Amygdala (tissue), 56 donors: ENCODE measurements at regions not wholly inside any gene's neighbourhood (a gene's known extent, or its start where the extent isn't known, plus 50 kb on each side); places are given as distances from the start of the nearest gene placed in this dataset.

ENCODE experiments used
- DNase-seq, 56 donors: peaks; one replicate each; lab custom pipeline; 2025; lab: John Stamatoyannopoulos, UW

- DNase-seq, result no peak
Measured at GRCh38 chr6:48835421-48835958, 627.6 kb downstream of the MMUT start.

- no peak for DNase-seq
Measured at GRCh38 chr6:48834706-48835105, 628.3 kb downstream of the MMUT start.

DNA sequence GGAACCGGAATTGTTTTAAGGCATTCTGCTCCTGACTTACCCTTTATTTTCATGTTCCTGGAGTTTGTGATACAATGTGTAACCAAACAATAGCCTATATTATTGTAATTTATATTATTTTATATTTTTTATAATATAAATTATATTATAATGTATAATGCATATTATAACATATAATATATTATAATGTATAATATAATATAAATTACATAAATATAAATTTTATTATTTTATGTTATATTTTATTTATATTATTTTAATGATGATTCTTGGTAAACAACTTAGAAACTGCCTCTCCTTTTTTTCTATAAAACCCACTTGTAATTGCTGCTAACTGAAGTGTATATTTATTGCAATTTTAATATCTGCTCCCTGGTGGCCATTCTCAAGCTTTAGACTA is 629.1 kb downstream of the MMUT start:
- no peak for DNase-seq

DNA sequence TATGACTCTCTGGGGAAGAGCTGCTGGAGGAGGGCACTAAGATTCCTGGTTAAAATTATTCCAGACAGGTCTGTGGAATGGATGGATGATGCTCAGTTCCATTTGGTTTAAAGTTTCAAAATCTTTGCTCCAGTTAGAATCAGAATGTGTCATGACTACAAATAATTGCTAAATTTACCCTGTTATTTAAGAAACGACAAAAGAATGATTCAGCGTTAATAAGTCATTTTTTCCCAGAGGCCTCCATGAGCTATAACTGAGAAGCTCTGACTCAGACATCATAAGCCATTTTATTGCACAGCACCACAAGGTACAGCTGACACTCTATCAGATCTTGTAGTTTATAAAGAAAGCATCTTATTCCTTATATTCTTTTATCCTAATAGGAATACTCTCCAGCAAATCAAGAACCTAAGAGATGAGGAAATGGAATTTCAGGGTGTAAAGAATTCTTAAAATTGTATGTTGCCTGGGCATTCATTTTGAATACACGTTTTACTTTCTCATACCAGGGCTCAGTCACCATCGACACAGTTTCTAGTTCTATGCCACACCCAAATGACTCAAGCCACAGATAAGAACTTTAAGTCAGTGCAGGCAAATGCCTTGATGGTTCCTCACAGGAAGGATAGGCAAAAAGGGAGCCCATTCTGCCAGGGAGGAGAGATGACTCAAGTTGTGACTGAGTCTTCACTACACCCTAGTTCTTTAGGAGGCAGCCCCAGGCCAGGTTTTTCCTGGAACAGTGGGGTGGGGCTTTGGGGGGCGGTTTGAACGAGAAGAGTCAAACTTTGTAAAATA is 636.0 kb downstream of the MMUT start:
- no peak for DNase-seq

DNA sequence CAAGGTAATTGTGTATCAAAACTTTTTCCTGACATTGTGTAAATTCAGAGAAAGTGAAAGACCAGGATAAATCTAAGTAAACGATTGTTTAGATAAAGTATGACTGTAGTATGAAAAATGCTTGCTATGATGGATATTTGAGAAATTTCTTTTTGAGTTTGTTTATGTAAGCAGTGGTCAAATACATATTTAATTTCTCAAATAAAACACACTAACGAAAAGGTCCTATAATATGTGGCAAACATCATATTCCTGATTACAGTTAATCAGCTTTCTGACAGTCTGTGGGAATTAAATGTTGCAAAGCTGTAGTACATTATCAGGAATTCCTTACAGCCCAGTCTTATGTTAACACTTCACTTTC is 636.9 kb downstream of the MMUT start:
- DNase-seq, result no peak

DNA sequence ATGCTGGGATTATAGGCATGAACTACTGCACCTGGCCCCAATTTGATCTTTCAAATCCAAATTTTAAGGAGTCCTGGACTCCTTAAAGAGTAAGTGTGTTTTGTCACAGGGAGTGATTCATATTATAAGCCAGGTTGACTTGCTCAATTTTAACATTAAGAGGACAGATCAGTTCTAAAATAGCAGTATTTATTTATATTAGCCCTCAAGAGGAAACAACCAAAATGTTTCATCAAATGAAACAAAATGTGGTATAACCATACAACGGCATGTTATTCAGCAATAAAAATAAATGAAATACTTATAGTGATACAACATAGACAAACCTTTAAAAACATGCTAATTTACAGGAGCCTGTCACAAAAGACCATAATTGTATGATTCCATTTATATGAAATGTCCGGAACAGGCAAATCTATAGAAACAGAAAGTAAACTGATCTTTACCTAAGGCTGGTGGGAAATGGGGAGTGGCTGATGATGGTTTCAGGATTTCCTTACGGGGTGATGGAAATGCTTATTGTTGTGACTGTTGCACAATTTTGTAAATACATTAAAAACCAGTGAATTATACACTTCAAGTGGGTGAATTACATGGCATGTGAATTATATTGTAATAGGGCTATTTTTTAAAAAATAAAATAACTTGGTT is 637.4 kb downstream of the MMUT start:
- no peak for DNase-seq

DNA sequence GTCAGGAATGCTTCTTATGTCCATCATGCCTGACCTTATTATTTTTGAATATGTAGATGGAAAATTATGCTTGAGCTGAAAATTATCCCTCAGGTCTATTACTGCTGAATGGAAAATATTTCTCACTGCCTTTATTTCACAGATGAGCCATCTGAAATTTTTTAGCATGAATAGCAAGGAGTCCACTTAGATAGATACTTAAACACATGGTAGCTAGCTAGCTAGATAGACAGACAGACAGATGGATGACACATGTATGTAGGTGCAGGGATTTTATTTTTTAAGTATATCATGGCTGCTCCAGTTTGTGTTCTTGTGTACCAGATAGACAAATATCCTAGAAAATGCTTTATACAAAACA is 645.0 kb downstream of the MMUT start:
- DNase-seq, result no peak

DNA sequence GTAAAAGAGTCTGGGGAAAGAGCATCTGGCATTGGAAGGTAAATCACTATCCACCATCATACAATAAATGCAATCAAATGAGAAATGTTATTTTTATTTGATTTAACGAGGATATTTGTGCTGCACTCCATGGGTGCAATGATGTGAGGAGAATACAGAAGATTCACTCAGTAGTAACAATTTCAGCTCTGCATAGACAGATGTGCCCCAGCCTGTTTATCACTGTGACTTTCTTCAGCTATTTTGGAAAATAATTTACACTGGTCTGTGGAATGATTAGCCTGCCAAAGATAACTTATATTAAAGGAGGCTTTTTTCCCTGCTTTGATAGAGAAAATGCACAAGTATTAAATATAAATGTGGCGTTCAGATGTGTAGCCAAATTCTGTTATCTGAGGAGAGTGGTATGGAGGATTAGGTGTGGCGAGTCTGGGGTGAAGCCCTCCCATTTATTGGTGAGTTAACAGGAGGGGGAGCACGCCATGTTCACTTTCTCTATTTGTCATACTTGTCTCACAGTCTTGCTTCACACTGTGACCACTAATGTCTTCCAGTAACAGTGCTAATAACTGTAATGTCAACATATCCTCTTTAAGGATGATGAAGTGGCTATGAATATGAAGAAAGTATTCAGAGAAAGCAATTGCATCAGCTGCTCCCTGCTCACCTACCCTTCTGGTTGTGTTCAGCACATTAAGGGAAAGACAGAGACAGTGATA is 645.6 kb downstream of the MMUT start:
- no peak for DNase-seq

DNA sequence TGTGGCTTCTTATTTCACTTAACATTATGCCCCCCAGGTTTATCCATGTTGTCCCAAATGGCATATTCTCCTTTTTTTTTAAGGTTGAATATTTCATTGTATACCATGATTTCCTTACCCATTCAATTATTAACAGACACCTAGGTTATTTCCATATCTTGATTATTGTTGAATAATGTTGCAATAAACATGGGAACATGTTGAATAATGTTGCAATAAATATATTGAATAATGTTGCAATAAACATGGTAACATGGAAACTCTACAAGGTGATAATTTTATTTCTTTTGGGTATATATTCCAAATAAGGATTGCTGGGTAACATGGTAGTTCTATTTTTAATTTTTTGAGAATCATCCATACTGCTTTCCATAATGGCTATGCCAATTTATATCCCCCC is 648.1 kb downstream of the MMUT start:
- no peak for DNase-seq

- no peak for DNase-seq
Measured at GRCh38 chr6:48813836-48814235, 649.2 kb downstream of the MMUT start.

DNA sequence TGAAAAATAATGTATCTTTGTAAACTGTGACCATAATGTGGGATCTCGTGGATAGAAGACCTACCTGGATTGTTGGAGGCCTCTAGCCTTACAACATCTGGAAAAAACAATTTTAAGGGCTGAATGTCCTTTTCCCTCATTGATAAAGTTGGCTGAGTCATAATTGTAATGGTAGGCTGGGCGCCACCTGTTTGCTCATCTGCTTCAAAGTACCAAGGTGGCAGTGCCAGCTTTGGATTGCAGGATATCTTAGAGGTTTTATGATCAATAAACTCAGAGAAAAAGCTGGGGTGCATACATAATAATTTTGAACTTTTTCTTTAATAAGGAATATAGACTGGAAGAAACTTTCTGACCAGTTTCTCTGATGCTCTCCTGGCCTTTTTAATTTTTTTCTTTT is 653.4 kb downstream of the MMUT start:
- no peak for DNase-seq

GRCh38 chr6:48809245-48809644 is 653.8 kb downstream of the MMUT start:
- no peak for DNase-seq

DNA sequence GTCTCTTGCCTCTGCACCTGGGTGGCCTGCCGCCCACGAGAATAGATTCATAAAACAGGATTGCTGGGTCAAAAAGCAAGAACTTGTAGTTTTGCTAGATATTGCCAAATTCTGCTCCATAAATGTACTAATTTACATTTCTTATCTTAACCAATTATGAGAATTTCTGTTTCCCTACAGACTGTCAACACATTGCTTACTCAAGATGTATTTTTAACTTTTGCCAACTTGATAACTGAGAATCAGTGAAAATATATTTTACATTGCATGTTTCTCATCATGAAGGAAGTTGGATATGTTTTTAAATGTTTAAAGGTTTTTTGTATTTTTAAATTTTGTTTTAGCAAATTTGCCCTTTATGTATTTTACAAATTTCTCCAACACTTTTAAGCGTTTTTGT is 664.8 kb downstream of the MMUT start:
- DNase-seq, result no peak

DNA sequence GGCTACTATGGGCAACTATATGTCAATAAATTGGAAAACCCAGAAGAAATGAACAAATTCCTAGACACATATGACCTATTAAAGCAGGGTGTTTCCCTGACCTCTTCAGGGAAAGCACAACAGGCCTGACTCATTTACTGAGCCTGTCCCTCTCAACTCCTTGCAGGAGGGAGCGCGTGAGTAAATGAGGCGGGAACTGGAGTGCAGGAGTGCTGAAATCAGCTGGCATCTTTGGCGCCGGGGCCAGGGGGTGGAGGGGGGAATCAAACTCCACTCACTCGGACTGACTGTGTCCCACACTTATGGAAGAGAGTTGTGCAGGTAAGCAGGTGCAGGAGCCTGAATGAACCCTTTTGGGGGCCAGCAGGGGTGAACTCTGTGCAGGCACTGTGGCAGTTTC is 671.2 kb upstream of the PTCHD4 start:
- DNase-seq, result no peak

DNA sequence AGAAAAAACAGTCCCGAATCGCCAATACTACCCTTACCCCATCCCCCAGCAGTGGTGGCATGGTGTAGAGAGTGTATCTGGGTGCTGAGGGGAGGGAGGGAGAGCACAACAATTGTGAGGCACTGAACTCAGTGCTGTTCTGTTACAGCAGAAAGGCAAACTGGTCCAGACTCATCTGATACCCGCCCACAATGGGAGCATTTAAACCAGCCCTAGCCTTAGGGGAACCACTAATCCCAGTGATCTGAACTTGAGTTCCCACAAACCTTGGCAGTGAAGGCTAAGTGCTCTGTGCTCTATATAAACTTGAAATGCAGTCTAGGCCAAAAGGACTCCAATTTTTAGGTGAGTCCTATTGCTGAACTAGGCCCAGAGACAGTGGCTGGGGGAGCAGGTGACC is 666.4 kb upstream of the PTCHD4 start:
- DNase-seq, result no peak

DNA sequence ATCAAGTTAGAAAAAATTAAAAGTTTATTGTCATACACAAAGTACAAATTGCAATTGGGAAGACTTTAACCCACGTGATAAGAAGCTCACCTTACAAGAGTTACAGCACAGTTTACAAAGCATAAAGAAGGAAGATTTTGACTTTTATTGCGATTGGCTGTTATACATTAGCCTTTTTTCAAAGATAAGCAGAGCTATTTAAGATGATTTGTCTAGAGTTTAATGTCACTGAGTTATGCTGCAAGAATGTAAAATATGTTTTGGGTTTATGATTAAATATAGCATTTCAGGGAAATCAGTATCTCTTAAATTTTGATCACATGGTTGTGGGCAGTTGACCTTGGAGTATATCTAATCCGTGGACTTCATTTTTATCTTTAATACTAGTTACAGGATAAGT is 664.2 kb upstream of the PTCHD4 start:
- no peak for DNase-seq

DNA sequence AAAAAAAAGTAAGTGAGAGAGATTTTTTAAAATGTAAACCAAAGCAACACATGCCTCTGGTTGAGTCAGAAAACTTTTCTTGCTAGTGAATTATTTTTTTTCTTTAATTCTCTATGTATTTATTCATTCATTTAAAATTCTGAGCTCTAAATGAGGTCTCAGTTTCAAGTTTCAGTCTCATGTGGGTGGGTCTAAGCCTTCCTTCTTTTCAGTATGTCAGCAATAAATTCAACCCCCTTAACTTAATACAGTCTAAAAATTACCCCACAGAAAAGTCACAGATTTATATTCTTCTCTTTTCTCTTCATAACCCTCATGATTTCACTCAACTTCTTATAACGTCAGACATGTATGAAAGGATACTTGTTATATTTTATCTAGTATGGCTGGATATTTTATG is 663.3 kb upstream of the PTCHD4 start:
- no peak for DNase-seq

- no peak for DNase-seq
Measured at GRCh38 chr6:48766349-48766748, 655.4 kb upstream of the PTCHD4 start.

GRCh38 chr6:48765352-48765961 is 654.5 kb upstream of the PTCHD4 start:
- DNase-seq, result peak in 13 of 56 donors; percentile 1 to 30 (median 7)

GRCh38 chr6:48764286-48765044 is 653.5 kb upstream of the PTCHD4 start:
- DNase-seq, result no peak
